ENCODE measurements at regions not wholly inside any gene's neighbourhood (a gene's known extent, or its start where the extent isn't known, plus 50 kb on each side); places are given as distances from the start of the nearest gene placed in this dataset.

GRCh38 chr5:35359859-35360258 is 129.6 kb upstream of the PRLR start:
- no peak for ATAC-seq

GRCh38 chr5:35357973-35358372 is 127.7 kb upstream of the PRLR start:
- ATAC-seq = no peak

- no peak for ATAC-seq
Measured at GRCh38 chr5:35356725-35357124, 126.4 kb upstream of the PRLR start.

- ATAC-seq = no peak
Measured at GRCh38 chr5:35354751-35355150, 124.5 kb upstream of the PRLR start.

GRCh38 chr5:35345222-35345621 is 114.9 kb upstream of the PRLR start:
- ATAC-seq = no peak

- no peak for ATAC-seq
Measured at GRCh38 chr5:35342664-35343063, 112.4 kb upstream of the PRLR start.

- no peak for ATAC-seq
Measured at GRCh38 chr5:35341189-35341588, 110.9 kb upstream of the PRLR start.

- ATAC-seq = no peak
Measured at GRCh38 chr5:35339616-35340100, 109.4 kb upstream of the PRLR start.

- ATAC-seq = no peak
Measured at GRCh38 chr5:35339006-35339405, 108.7 kb upstream of the PRLR start.

- ATAC-seq = no peak
Measured at GRCh38 chr5:35338157-35338453, 107.8 kb upstream of the PRLR start.

GRCh38 chr5:35337340-35338156 is 107.3 kb upstream of the PRLR start:
- ATAC-seq = no peak

- no peak for ATAC-seq
Measured at GRCh38 chr5:35336230-35336629, 105.9 kb upstream of the PRLR start.

- no peak for ATAC-seq
Measured at GRCh38 chr5:35335752-35336151, 105.5 kb upstream of the PRLR start.

GRCh38 chr5:35333366-35333765 is 103.1 kb upstream of the PRLR start:
- no peak for ATAC-seq

GRCh38 chr5:35331956-35332950 is 102.0 kb upstream of the PRLR start:
- ATAC-seq = no peak

- no peak for ATAC-seq
Measured at GRCh38 chr5:35325836-35326235, 95.5 kb upstream of the PRLR start.

- ATAC-seq = no peak
Measured at GRCh38 chr5:35324679-35325078, 94.4 kb upstream of the PRLR start.

GRCh38 chr5:35324201-35324600 is 93.9 kb upstream of the PRLR start:
- no peak for ATAC-seq

- ATAC-seq = peak in 1 of 2 donors; percentile 26
Measured at GRCh38 chr5:35320029-35320428, 89.7 kb upstream of the PRLR start.

GRCh38 chr5:35319333-35320002 is 89.2 kb upstream of the PRLR start:
- ATAC-seq = peak; percentile 64 to 74

- ATAC-seq = no peak
Measured at GRCh38 chr5:35317586-35317985, 87.3 kb upstream of the PRLR start.

GRCh38 chr5:35316611-35317274 is 86.5 kb upstream of the PRLR start:
- peak in 1 of 2 donors; percentile 58 for ATAC-seq

- ATAC-seq = no peak
Measured at GRCh38 chr5:35313291-35313690, 83.0 kb upstream of the PRLR start.

Measured in activated CD4-positive, CD25-positive, alpha-beta regulatory T cell treated with anti-CD3 and anti-CD28 coated beads, Interleukin-2, amount 50 U/mL, for 24 hours (primary cell).